BE2C (cell line): ENCODE measurements at regions not wholly inside any gene's neighbourhood (a gene's known extent, or its start where the extent isn't known, plus 50 kb on each side); places are given as distances from the start of the nearest gene placed in this dataset.

Source experiments
- DNase-seq: peaks from one replicate; pipeline ENCODE4 v3.0.0-alpha.2; 2020
- H3K27me3 ChIP-seq: fragments of 250-450 bp; sonication (Bioruptor Pico); 2 replicates; pipeline ENCODE4 v1.5.1; 2020; ENCODE audit warnings: mild to moderate bottlenecking
- H3K36me3 ChIP-seq: fragments of 250-450 bp; sonication (Bioruptor Pico); 2 replicates; pipeline ENCODE4 v1.5.1; 2020; ENCODE audit warnings: mild to moderate bottlenecking
- H3K4me1 ChIP-seq: fragments of 250-450 bp; sonication (Bioruptor Pico); 2 replicates; pipeline ENCODE4 v1.5.1; 2020
- H3K4me3 ChIP-seq: 2 replicates; pipeline ENCODE4 v1.5.1; 2011; ENCODE audit warnings: low read depth, low read length
- H3K9me3 ChIP-seq: fragments of 250-450 bp; sonication (Bioruptor Pico); 2 replicates; pipeline ENCODE4 v1.5.1; 2020
- CTCF ChIP-seq: IDR thresholded peaks from 2 replicates; pipeline ENCODE4 v1.5.1; 2012; ENCODE audit warnings: mild to moderate bottlenecking, low read depth, low read length

GRCh38 chr14:65349100-65349499 is 63.4 kb upstream of the FUT8 start:
- H3K4me3 ChIP-seq: no peak overlapping the region
- H3K4me1 ChIP-seq: no peaks in the 10 kb centered on the region
- TF ChIP-seq CTCF: no peak
- no peaks in the 10 kb centered on the region for H3K36me3 ChIP-seq
- DNase-seq: no peak
- H3K9me3 ChIP-seq: no peaks in the 10 kb centered on the region
- H3K27me3 ChIP-seq: no peaks in the 10 kb centered on the region

DNA sequence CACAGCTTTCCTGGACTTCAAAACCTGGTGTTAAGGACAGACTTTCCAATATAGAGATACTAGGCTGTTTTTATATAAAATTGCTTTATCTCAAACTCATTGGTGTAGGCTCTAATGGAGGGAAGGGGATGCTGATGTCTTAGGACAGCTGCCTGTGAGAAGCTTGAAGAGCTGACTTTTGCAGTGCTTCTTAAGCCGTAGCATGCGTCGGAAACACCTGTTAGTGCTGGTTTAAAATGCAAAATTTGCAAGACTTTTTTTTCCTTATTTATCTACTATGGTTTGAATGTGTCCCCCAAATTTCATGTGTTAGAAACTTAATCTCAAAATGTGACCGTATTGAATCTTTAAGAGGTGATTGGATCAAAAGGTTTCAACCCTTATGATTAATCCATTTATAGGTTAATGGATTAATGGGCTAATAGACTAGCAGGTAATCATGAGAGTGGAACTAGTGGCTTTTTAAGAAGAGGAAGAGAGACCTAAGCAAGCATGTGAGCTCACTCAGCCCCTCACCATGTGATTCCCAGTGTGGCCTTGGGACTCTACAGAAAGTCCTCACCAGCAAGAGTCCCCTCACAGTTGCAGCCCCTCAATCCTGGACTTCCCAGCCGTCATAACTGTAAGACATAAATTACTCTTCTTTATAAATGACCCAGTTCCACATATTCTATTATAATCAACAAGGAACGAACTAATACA is 60.9 kb upstream of the FUT8 start:
- Histone ChIP-seq H3K4me1 (no peaks in the 10 kb centered on the region), H3K4me3 (no peak overlapping the region), H3K9me3 (no peaks in the 10 kb centered on the region), H3K27me3 (no peaks in the 10 kb centered on the region), H3K36me3 (no peaks in the 10 kb centered on the region)
- DNase-seq: no peak
- no peak for TF ChIP-seq CTCF

- H3K36me3 ChIP-seq: no peaks in the 10 kb centered on the region
These were observed 59.5 kb upstream of the FUT8 start for GRCh38 chr14:65352964-65353530.

DNA sequence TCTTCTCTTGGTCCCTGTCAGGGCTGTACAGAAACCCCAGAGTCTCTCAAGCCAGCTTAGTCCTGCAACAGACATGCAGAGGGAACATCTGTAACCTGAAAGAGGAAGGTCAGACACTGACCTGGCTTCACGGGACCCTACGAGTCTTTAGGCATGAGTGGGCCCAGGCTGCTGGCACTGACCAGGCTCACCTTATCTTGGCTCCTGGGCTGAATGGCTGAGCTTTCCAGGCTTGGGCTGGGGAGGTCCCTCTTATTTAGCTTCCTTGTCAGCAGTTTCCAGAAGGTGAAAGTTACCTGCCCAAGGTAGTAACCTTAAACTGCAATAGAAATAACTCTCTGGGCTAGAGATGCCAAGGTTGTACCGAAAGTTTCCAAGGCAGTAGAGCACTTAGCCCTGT is 58.4 kb upstream of the FUT8 start:
- no peak overlapping the region for H3K4me3 ChIP-seq
- no peak for DNase-seq
- H3K4me1 ChIP-seq: no peaks in the 10 kb centered on the region
- no peaks in the 10 kb centered on the region for H3K36me3 ChIP-seq
- H3K27me3 ChIP-seq: no peaks in the 10 kb centered on the region
- H3K9me3 ChIP-seq: no peaks in the 10 kb centered on the region
- TF ChIP-seq CTCF: no peak

More at GRCh38 chr14:65352964-65353530, 59.5 kb upstream of the FUT8 start:
- no peak for TF ChIP-seq CTCF
- no peaks in the 10 kb centered on the region for H3K9me3 ChIP-seq
- H3K27me3 ChIP-seq: no peaks in the 10 kb centered on the region
- no peaks in the 10 kb centered on the region for H3K4me1 ChIP-seq
- no peak for DNase-seq
- no peak overlapping the region for H3K4me3 ChIP-seq

DNA sequence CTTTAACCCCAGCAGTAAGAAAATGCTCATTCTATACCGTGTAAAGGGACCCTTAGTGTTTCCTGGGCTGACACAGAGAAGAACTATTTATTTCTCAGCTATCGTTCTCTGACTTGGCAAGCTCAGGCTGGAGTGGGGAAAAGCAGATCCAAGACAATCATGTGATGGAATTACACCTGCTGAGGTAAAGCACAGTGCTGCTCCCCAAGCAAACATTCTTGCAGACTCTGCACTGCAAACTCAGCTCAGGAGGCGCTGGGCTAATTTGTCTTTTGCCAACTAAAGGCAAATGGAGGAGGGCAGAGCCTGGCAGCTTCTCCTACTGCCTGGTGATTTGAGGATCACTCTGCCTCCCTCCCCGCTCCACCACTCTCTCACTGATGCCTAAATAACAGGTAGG is 57.8 kb upstream of the FUT8 start:
- Histone ChIP-seq H3K27me3 (no peaks in the 10 kb centered on the region), H3K9me3 (no peaks in the 10 kb centered on the region), H3K36me3 (no peaks in the 10 kb centered on the region), H3K4me1 (no peaks in the 10 kb centered on the region), H3K4me3 (no peak overlapping the region)
- no peak for DNase-seq
- no peak for TF ChIP-seq CTCF

GRCh38 chr14:65356327-65356836 is 56.1 kb upstream of the FUT8 start:
- no peaks in the 10 kb centered on the region for H3K36me3 ChIP-seq
- H3K4me3 ChIP-seq: no peak overlapping the region
- no peaks in the 10 kb centered on the region for H3K4me1 ChIP-seq
- DNase-seq: no peak
- TF ChIP-seq CTCF: no peak
- no peaks in the 10 kb centered on the region for H3K9me3 ChIP-seq
- H3K27me3 ChIP-seq: no peaks in the 10 kb centered on the region
